BJ (cell line): ENCODE measurements at regions not wholly inside any gene's neighbourhood (a gene's known extent, or its start where the extent isn't known, plus 50 kb on each side); places are given as distances from the start of the nearest gene placed in this dataset.

Source experiments
- CTCF ChIA-PET: fragments of 350-600 bp; formaldehyde crosslinking; extraction: SDS; loops from one replicate; lab custom pipeline; 2021; ENCODE audit warnings: antibody characterized with exemption, inconsistent platforms; lab: Yijun Ruan, JAX
- POLR2A ChIA-PET: fragments of 300-600 bp; sonication (Branson Sonifier 250); formaldehyde crosslinking; extraction: SDS; loops from one replicate; lab custom pipeline; 2021; ENCODE audit warnings: antibody characterized with exemption; lab: Charles Lee
- DNase-seq: peaks from one replicate; pipeline ENCODE4 v3.0.0-alpha.2; 2011; ENCODE audit warnings: low read depth
- H3K27me3 ChIP-seq: 2 replicates; pipeline ENCODE4 v1.6.0; 2011; ENCODE audit warnings: low read length; ENCODE audit not compliant: control insufficient read depth, insufficient read depth
- H3K36me3 ChIP-seq: 2 replicates; pipeline ENCODE4 v1.5.1; 2011; ENCODE audit warnings: low read length; ENCODE audit not compliant: control insufficient read depth, insufficient read depth
- H3K4me3 ChIP-seq: 2 replicates; pipeline ENCODE4 v1.5.1; 2011; ENCODE audit warnings: low read depth, mild to moderate bottlenecking, control low read depth, low read length
- CTCF ChIP-seq: IDR thresholded peaks from 2 replicates; pipeline ENCODE4 v1.5.1; 2011; ENCODE audit warnings: low read depth, mild to moderate bottlenecking, control low read depth, inconsistent platforms, low read length, moderate library complexity; ENCODE audit not compliant: insufficient read depth

GRCh38 chr9:74403581-74403980 is 93.6 kb upstream of the RORB start:
- Histone ChIP-seq H3K4me3 (no peak overlapping the region), H3K27me3 (no peaks in the 10 kb centered on the region), H3K36me3 (no peaks in the 10 kb centered on the region)
- ChIA-PET CTCF (no interaction called here), POLR2A (no interaction called here)
- no peak for TF ChIP-seq CTCF
- DNase-seq = no peak

- POLR2A ChIA-PET = no interaction called here
Observed at GRCh38 chr9:74404620-74405019, 92.5 kb upstream of the RORB start.

GRCh38 chr9:74407166-74407565 is 90.0 kb upstream of the RORB start:
- TF ChIP-seq CTCF = no peak
- Histone ChIP-seq H3K4me3 (no peak overlapping the region), H3K27me3 (no peaks in the 10 kb centered on the region), H3K36me3 (no peaks in the 10 kb centered on the region)
- no peak for DNase-seq
- CTCF ChIA-PET = no interaction called here
- POLR2A ChIA-PET = no interaction called here

More at GRCh38 chr9:74404620-74405019, 92.5 kb upstream of the RORB start:
- Histone ChIP-seq H3K36me3 (no peaks in the 10 kb centered on the region), H3K4me3 (no peak overlapping the region), H3K27me3 (no peaks in the 10 kb centered on the region)
- CTCF ChIA-PET = no interaction called here
- DNase-seq = no peak
- TF ChIP-seq CTCF = no peak

- DNase-seq = no peak
- Histone ChIP-seq H3K27me3 (no peaks in the 10 kb centered on the region), H3K36me3 (no peaks in the 10 kb centered on the region), H3K4me3 (no peak overlapping the region)
- ChIA-PET POLR2A (no interaction called here), CTCF (no interaction called here)
- no peak for TF ChIP-seq CTCF
Observed at GRCh38 chr9:74412236-74412979, 84.7 kb upstream of the RORB start.

DNA sequence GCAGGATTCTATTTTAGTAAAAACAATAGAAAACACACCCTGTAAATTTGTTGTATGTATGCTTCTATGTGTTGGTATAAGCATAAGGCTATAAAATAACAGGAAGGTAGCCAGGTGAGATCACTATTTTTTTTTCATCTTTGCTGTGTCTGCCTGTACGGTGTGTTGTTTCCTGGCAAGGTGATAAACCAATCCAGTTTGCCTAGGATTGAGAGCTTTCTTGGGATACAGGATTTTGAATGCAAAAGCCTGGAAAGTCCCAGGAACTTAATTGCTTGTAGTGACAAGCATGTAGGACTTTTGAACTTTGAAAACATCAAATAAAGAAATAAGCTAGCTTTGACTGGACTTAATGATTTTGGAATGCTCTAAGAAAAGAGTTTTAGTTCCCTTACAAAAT is 83.3 kb upstream of the RORB start:
- ChIA-PET POLR2A (no interaction called here), CTCF (no interaction called here)

More for the DNA sequence above, 83.3 kb upstream of the RORB start:
- no peak for DNase-seq
- Histone ChIP-seq H3K27me3 (no peaks in the 10 kb centered on the region), H3K4me3 (no peak overlapping the region), H3K36me3 (no peaks in the 10 kb centered on the region)
- no peak for TF ChIP-seq CTCF
